Stimulated activated naive CD4-positive, alpha-beta T cell (primary cell): ENCODE measurements at regions not wholly inside any gene's neighbourhood (a gene's known extent, or its start where the extent isn't known, plus 50 kb on each side); places are given as distances from the start of the nearest gene placed in this dataset.
"Not testable (repeated sequence)": the region's sequence is repeated elsewhere in the genome, so short reads cannot be mapped to it uniquely, and the experiment has no call there.

ENCODE experiments used
- DNase-seq, 6 experiments: peaks; one replicate each; lab custom pipeline; 2025; lab: John Stamatoyannopoulos, UW

DNA sequence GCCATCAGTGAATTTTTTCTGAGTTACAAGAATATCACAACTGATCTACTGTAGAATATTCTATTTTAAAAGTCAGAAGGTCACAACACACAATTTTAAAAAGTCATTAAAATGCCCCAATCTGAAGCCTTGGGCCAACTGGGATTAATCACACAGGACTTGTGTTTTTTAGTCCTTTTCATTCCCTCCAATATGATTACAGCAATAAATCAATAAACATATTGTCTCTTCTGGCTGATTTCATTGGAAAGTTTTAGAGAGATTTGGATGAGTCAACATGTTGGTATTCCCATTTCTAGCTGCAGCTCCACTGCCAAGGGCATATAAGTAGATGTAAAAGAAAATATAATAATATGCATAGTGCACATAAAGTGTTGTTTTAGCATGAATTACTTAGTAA is 85.8 kb downstream of the NIBAN1 start:
- no peak for DNase-seq

GRCh38 chr1:184882957-184883815 is 91.1 kb downstream of the NIBAN1 start:
- DNase-seq: no peak

GRCh38 chr1:184881941-184882913 is 92.1 kb downstream of the NIBAN1 start:
- DNase-seq: no peak

DNA sequence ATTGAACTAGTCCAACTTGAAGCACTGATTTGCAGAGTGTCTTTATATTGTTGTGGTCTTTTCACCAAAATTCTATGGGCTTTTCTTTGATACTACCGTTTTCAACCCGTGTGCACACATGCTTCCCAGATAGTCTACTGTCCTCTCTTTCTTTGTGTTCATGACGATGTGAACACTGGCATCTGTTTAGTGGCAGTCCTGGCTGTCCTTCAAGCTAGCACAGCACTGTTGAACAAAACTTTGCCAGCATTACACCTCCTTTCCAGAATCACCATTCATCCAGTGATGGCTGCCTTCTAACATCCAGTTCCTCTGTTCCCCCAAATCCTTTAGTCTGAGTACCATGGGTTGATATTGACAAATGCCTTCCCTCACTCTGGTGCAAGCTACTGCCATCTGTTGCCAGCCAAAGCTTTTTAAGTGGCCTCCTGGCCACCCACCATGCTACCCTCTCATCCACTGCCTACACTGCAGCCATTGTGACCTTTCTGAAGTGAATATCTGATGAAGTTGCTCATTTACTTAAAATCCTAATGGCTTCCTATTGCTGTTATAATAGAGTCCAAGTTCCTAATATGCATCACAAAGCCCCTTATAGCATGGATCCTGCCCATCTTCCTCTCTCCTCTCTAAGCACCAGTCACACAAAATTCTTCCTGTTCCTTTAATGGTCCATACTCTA is 94.3 kb downstream of the NIBAN1 start:
- no peak for DNase-seq

- no peak for DNase-seq
These were observed 95.7 kb downstream of the NIBAN1 start for GRCh38 chr1:184878602-184879001.

GRCh38 chr1:184878002-184878401 is 96.3 kb downstream of the NIBAN1 start:
- DNase-seq: no peak

GRCh38 chr1:184876015-184876414 is 98.3 kb downstream of the NIBAN1 start:
- not testable (repeated sequence) for DNase-seq

- no peak for DNase-seq
These were observed 99.1 kb downstream of the NIBAN1 start for GRCh38 chr1:184875218-184875617.

DNA sequence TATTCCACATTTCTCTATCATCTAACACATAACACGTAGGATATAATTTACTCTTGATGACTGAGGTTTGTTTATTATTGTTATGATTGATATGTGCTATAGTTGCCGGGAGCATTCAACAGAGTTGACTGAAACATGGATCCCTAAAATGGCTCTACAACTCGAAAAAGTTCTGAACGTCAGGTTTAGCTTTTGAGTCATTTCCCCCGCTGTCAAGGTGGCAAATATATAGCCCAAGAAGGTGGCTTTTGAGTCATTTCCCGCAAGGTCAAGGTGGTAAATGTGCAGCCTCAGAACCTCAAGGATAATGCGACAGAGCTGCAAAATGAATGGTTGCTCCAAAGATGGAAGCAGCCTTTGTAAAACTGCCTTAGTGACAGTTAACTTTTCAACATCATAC is 104.0 kb downstream of the NIBAN1 start:
- DNase-seq: no peak

DNA sequence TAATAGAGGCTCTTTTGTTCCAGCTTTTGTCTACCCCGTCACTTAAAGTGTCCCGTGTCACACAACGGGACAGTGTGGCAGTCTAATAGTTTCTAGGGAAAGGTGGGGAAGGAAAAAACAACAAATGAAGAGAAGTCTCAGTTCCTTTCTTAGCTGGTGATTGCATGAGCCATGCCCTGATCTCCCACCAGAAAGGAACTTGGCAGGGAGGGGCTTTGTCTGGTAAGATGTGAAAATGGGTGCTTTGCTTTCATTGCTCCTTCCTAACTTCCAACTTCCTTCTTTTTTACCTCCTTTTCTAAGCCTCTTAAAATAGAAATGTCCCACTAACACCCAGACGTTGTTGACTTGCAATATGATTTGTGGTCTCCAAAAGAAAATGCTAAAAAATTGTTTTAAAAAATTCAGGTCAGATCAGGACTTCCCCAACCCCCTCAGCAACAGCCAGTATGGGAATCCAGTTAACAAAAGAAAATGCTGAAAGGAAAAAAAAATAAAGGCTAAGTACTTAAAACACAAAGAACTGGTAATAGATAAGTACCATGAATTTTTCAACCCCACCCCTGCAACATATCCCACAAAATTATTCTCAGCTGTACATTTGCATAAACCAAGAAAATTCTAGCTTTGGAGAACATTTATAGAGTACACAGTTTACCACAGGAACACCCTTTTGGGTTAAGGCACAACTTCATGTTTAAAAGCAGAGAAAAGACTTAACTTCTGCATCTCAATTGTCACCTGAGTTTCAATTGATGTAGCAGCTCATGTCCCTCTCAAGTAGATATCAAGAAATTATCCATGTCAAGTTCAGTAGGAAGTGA is 106.2 kb downstream of the NIBAN1 start:
- no peak for DNase-seq

GRCh38 chr1:184866991-184867788 is 107.1 kb downstream of the NIBAN1 start:
- DNase-seq: peak in 2 of 6 experiments; percentile 2 to 4

GRCh38 chr1:184866586-184866985 is 107.7 kb downstream of the NIBAN1 start:
- no peak for DNase-seq

- DNase-seq: no peak
These were observed 108.5 kb downstream of the NIBAN1 start for GRCh38 chr1:184865831-184866230.

DNA sequence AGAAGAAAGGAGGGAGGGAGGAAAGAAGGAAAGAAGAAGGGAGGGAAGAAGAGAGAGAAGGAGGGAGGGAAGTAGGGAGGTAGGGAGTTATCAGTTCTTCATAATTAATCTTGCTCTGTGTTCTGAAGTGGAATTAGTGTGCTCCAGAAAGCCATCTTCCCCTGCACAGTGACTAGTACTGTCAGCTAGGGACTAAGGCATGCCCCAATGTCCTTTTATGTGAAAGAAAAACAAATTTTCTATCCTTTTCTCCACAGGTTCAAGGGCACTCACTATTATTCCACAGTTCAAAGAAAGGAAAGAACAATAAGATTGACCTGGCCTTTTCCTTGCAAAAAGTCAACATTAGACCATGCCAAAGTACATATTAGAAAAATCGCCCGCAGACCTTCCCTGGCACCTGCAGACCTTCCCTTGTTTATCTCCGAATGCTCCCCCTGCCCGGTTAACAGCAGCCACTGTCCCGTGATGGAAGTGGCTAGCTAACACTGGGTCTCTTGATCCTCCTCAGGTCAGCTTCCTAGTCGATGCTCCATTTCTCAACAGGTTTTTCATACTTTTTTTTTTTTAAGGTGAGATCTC is 107.2 kb upstream of the EDEM3 start:
- no peak for DNase-seq

DNA sequence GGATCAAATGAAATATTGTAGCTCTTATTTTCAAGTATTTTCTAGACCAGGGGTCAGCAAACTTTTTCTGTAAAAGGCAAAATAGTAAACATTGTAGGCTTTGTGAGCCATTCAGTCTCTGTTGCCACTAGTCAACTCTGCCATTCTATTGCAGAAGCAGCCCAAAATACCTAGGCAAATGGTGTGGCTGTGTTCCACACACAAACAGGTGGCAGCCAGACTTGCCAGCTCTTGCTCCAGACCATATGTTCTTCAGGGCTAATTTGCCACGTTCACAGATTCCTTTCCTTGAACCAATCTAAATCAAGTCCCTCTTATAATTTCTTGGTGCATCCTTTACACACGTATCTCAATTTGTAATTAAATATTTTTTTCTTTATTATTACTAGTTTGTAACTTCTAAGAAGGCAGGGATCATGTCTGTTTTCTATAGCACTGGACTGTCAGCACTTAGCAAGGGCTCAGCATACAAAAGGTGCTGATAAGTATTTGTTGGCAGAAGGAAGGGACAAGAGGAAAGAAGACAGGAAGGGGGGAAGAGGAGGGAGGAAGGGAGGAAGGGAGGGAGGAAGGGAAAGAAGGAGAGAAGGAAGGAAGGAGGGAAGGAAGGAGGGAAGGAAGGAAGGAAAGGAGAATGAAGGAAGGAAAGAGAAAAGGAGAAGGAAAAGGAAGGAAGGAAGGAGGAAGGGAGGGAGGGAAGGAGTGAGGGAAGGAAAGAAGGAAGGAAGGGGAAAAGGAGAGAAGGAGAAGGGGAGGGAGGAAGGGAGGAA is 106.5 kb upstream of the EDEM3 start:
- no peak for DNase-seq

DNA sequence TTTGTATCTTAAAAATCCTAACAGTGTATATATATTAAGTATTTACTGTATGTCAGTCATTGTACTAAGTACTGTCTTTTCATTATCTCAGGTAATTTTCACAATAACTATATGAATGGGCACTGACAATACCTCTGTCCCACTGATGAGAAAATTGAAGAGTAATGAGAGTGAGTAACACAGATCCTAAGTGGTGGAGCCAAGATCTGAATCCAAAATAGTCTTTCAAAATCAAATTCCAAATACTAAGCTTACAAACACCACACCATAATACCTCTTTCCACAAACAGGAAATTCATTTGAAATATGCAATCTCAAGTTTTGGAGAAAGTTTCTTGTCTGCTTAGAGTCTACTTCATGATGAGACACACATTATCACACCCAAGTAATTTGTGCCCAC is 105.9 kb upstream of the EDEM3 start:
- DNase-seq: no peak

DNA sequence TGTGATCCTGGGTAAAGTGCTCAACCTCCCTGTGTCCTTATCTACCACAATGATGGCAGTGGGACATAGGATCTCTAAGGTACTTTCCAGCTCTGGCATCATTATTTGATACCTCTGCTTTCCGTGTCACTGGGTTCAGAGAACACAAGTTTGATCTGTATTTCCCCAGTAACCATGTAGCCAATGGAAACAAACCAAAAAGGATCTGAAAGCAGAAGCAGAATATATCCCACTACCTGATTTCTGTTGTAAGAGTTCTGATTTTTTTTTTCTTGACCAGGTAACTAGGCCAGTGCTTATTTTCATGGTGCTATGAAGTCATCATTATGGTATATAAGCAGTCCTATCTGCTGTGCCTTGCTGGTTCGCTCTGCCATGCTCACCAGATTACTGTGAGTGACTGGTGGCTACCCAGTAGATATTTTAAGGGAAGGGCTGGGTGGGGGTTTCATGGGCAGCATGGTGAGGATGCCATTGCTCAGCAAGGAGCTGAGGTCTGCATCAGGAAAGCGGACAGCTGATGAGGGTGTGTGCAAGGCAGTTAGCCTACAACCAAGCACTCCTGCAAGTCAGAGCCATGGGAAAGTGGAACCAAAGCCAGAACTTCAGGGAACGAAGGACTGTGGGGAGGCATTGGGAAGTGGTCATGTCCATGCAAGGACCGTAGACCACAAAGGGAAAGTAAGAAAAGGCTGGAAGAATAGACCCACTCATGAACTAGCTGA is 104.9 kb upstream of the EDEM3 start:
- no peak for DNase-seq

DNA sequence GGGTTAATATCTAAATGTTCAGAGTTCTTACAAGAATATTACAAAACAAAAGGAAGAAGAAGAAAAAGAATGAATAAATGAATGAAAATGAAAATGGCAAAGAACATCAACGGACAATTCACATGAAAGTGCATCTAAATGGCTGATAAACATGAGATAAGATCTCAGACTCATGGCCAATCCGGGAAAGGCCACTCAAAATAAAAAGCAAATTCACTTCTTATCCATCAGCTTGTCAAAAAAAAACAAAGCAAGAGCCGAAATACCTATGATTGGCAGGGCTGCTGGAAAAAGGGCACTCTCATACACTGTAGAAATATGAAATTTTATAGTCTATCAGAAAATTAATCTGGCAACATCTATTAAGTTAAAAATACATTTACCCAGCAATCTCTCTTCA is 103.6 kb upstream of the EDEM3 start:
- no peak for DNase-seq
